Right atrium auricular region (tissue), 2 donors: ENCODE measurements at regions not wholly inside any gene's neighbourhood (a gene's known extent, or its start where the extent isn't known, plus 50 kb on each side); places are given as distances from the start of the nearest gene placed in this dataset.
"Not testable (repeated sequence)": the region's sequence is repeated elsewhere in the genome, so short reads cannot be mapped to it uniquely, and the experiment has no call there.

Experiments
- DNase-seq: peaks from one replicate; pipeline ENCODE4 v3.0.0-alpha.2; 2019; ENCODE audit warnings: low spot score
- H3K27ac ChIP-seq, 2 donors: fragments of 200-600 bp; sonication (generic); 1 replicate in 1 of 2; 2 replicates in 1 of 2; pipeline ENCODE4 v1.5.1; 2016 to 2019
- H3K27me3 ChIP-seq, 2 donors: fragments of 200-600 bp; sonication (generic); one replicate each; pipeline versions ENCODE4 v1.5.1 to v1.6.0; 2017 to 2019
- H3K36me3 ChIP-seq: fragments of 200-600 bp; sonication (generic); one replicate; pipeline ENCODE4 v1.5.1; 2016
- H3K4me1 ChIP-seq, 2 donors: fragments of 200-600 bp; sonication (generic); one replicate each; pipeline versions ENCODE4 v1.5.1 to v1.6.0; 2017 to 2019
- H3K4me3 ChIP-seq, 2 donors: fragments of 200-600 bp; sonication (generic); 1 replicate in 1 of 2; 2 replicates in 1 of 2; pipeline ENCODE4 v1.5.1; 2017 to 2019; ENCODE audit warnings: mild to moderate bottlenecking in 1 of 2, moderate library complexity in 1 of 2
- H3K9me3 ChIP-seq, 2 donors: fragments of 200-600 bp; sonication (generic); one replicate each; pipeline ENCODE4 v1.5.1; 2019
- CTCF ChIP-seq, 2 donors: fragments of 200-600 bp; sonication (generic); IDR thresholded peaks; one replicate each; pipeline ENCODE4 v1.5.1; 2019; ENCODE audit warnings: antibody characterized with exemption in 2 of 2

- no peaks in the 10 kb centered on the region for H3K27me3 ChIP-seq
- no peaks in the 10 kb centered on the region for H3K4me1 ChIP-seq
- no peaks in the 10 kb centered on the region for H3K9me3 ChIP-seq
- no peaks in the 10 kb centered on the region for H3K36me3 ChIP-seq
- H3K4me3 ChIP-seq: no peak overlapping the region
- TF ChIP-seq CTCF (IDR thresholded peaks at IDR 0.05): no peak
- DNase-seq: no peak
- no peak overlapping the region for H3K27ac ChIP-seq
Measured at GRCh38 chr7:125299003-125299765, 369.6 kb upstream of the POT1 start.

- no peak overlapping the region for H3K27ac ChIP-seq
- DNase-seq: no peak
- no peaks in the 10 kb centered on the region for H3K27me3 ChIP-seq
- TF ChIP-seq CTCF (IDR thresholded peaks at IDR 0.05): no peak
- no peak overlapping the region for H3K4me3 ChIP-seq
- no peaks in the 10 kb centered on the region for H3K36me3 ChIP-seq
- no peaks in the 10 kb centered on the region for H3K9me3 ChIP-seq
- no peaks in the 10 kb centered on the region for H3K4me1 ChIP-seq
Measured at GRCh38 chr7:125279961-125280360, 350.3 kb upstream of the POT1 start.

- no peak for DNase-seq
- Histone ChIP-seq H3K27ac (no peak overlapping the region), H3K27me3 (no peaks in the 10 kb centered on the region), H3K4me1 (no peaks in the 10 kb centered on the region), H3K36me3 (no peaks in the 10 kb centered on the region), H3K9me3 (no peaks in the 10 kb centered on the region), H3K4me3 (no peak overlapping the region)
- no peak for TF ChIP-seq CTCF (IDR thresholded peaks at IDR 0.05)
Measured at GRCh38 chr7:125278318-125278717, 348.7 kb upstream of the POT1 start.

- not testable (repeated sequence) for H3K27ac ChIP-seq, H3K9me3 ChIP-seq, H3K4me3 ChIP-seq, H3K27me3 ChIP-seq, DNase-seq, H3K36me3 ChIP-seq, H3K4me1 ChIP-seq
Measured at GRCh38 chr7:125274742-125275141, 345.1 kb upstream of the POT1 start.

GRCh38 chr7:125264174-125264856 is 334.7 kb upstream of the POT1 start:
- H3K4me1 ChIP-seq, H3K27me3 ChIP-seq, DNase-seq, H3K9me3 ChIP-seq, H3K36me3 ChIP-seq, H3K27ac ChIP-seq, H3K4me3 ChIP-seq: not testable (repeated sequence)

GRCh38 chr7:125258876-125259417 is 329.3 kb upstream of the POT1 start:
- DNase-seq, H3K9me3 ChIP-seq, H3K4me3 ChIP-seq, H3K27ac ChIP-seq, H3K36me3 ChIP-seq, H3K27me3 ChIP-seq, H3K4me1 ChIP-seq: not testable (repeated sequence)

GRCh38 chr7:125257617-125258016 is 328.0 kb upstream of the POT1 start:
- Histone ChIP-seq H3K9me3 (no peaks in the 10 kb centered on the region), H3K4me3 (no peak overlapping the region), H3K27me3 (no peaks in the 10 kb centered on the region), H3K4me1 (no peaks in the 10 kb centered on the region), H3K27ac (no peak overlapping the region), H3K36me3 (no peaks in the 10 kb centered on the region)
- no peak for TF ChIP-seq CTCF (IDR thresholded peaks at IDR 0.05)
- no peak for DNase-seq
